ENCODE measurements at regions not wholly inside any gene's neighbourhood (a gene's known extent, or its start where the extent isn't known, plus 50 kb on each side); places are given as distances from the start of the nearest gene placed in this dataset.

DNA sequence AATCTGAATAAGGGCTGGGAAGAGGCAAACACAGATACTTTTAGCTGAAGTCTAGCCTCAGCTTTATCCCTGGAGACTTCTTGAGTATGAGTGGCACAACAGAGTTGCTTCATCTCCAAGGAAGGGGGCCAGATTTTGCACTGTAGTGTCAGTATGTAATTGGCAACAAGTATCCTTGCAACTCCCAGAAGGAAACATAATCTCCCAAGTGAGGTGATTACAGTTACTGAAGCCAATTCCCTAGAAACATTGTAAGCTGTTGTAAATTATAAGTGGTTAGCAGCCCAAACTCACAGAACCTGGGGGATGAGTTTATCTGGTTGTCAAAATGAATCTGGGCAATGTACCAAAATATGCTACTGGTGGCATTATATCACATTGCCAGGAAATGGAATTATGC lies 2065.7 kb upstream of the PCDH20 start:
- TF ChIP-seq CTCF (IDR thresholded peaks at IDR 0.05; ENCODE audit: low read depth, low read length) = no peak
- TF ChIP-seq EZH2phosphoT487 (IDR thresholded peaks at IDR 0.05; ENCODE audit: low read depth) = no peak
